ENCODE measurements at regions not wholly inside any gene's neighbourhood (a gene's known extent, or its start where the extent isn't known, plus 50 kb on each side); places are given as distances from the start of the nearest gene placed in this dataset.
"Not testable (repeated sequence)": the region's sequence is repeated elsewhere in the genome, so short reads cannot be mapped to it uniquely, and the experiment has no call there.

DNA sequence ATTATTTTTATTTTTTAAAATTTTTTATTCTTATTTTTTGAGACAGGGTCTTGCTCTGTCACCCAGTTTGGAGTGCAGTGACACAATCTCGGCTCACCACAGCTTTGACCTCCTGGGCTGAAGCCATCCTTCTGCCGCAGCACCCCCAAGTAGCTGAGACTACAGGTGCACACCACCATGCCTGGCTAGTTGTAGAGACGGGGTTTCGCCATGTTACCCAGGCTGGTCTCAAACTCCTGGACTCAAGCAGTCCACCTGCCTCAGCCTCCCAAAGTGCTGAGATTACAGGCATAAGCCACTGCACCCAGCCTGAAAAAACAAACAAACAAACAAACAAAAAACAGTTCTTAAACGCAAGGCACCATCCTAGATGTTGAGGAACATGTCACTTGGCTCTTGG, 66.5 kb downstream of the SOD2 start:
- TF ChIP-seq CTCF (IDR thresholded peaks at IDR 0.05); ZFX (IDR thresholded peaks at IDR 0.05; ENCODE audit: borderline replicate concordance): not testable (repeated sequence)

All from 22Rv1 (cell line).